ENCODE measurements at regions not wholly inside any gene's neighbourhood (a gene's known extent, or its start where the extent isn't known, plus 50 kb on each side); places are given as distances from the start of the nearest gene placed in this dataset.

GRCh38 chr22:34067031-34067430, 146.8 kb upstream of the LARGE1 start:
- no peak for TF ChIP-seq CTCF (IDR thresholded peaks at IDR 0.05; ENCODE audit: extremely low read depth in 1 of 2, insufficient read depth in 1 of 2, low read depth in 1 of 2, low read length in 2 of 2)
- TF ChIP-seq POLR2AphosphoS5 (IDR thresholded peaks at IDR 0.05; ENCODE audit: insufficient read depth, low read depth, low read length), result no peak
- TF ChIP-seq POLR2A (IDR thresholded peaks at IDR 0.05; ENCODE audit: low read depth, low read length), result no peak
- no peak for TF ChIP-seq EZH2 (IDR thresholded peaks at IDR 0.05; ENCODE audit: borderline replicate concordance, low read depth, low read length, severe bottlenecking)

All from endothelial cell of umbilical vein (primary cell).